ENCODE measurements at regions not wholly inside any gene's neighbourhood (a gene's known extent, or its start where the extent isn't known, plus 50 kb on each side); places are given as distances from the start of the nearest gene placed in this dataset.

DNA sequence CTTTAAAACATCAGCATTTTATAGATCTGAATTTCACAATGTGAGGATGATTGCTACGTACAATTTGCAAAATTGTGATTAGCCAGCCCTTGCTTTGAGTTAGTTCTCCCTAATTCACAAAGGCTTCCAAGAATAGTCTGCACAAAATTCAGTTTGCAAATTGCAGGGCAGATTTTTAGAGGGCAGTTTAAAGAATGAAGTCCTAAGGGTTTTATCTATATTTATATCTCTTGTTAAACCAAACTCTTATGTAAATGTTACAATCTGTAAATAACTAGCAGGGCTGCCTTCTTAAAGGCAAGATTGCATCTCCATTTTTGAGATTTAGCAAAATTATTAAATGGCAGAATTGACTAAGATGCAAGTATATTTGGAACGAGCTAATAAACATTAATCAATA, 52.8 kb upstream of the ZNF536 start:
- TF ChIP-seq, protein P1, sequence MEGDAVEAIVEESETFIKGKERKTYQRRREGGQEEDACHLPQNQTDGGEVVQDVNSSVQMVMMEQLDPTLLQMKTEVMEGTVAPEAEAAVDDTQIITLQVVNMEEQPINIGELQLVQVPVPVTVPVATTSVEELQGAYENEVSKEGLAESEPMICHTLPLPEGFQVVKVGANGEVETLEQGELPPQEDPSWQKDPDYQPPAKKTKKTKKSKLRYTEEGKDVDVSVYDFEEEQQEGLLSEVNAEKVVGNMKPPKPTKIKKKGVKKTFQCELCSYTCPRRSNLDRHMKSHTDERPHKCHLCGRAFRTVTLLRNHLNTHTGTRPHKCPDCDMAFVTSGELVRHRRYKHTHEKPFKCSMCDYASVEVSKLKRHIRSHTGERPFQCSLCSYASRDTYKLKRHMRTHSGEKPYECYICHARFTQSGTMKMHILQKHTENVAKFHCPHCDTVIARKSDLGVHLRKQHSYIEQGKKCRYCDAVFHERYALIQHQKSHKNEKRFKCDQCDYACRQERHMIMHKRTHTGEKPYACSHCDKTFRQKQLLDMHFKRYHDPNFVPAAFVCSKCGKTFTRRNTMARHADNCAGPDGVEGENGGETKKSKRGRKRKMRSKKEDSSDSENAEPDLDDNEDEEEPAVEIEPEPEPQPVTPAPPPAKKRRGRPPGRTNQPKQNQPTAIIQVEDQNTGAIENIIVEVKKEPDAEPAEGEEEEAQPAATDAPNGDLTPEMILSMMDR (IDR thresholded peaks at IDR 0.05): no peak
- TF ChIP-seq POLR2A (IDR thresholded peaks at IDR 0.05): no peak

Data from body of pancreas (tissue), 4 donors.